ENCODE measurements at regions not wholly inside any gene's neighbourhood (a gene's known extent, or its start where the extent isn't known, plus 50 kb on each side); places are given as distances from the start of the nearest gene placed in this dataset.

- TF ChIP-seq CTCF (IDR thresholded peaks at IDR 0.05): no peak
- Histone ChIP-seq H3K9me3 (no peaks in the 10 kb centered on the region), H3K4me3 (no peak overlapping the region), H3K4me1 (peaks cover 20 to 51% (median 42%) of the 10 kb centered on the region in 9 donors), H3K36me3 (no peaks in the 10 kb centered on the region), H3K27me3 (no peaks in the 10 kb centered on the region), H3K27ac (peak overlapping the region in 4 of 10 donors; percentile 82 to 89 (median 86))
- ATAC-seq (no peak), DNase-seq (no peak)
- 94 to 97% methylated on average over 6 of the region's 6 CpGs for WGBS, 2 donors
- intact Hi-C loops (cut with DNase I): no loop called here
Measured at GRCh38 chr13:40189426-40189825, 477.0 kb downstream of the FOXO1 start.

GRCh38 chr13:40189898-40190630, 476.4 kb downstream of the FOXO1 start:
- WGBS, 2 donors: 76% methylated on average over 6 of the region's 6 CpGs
- ATAC-seq: peak in 3 of 8 donors; percentile 3 to 40 (median 8)
- H3K4me1 ChIP-seq: peaks cover 20 to 57% (median 42%) of the 10 kb centered on the region in 9 donors

GRCh38 chr13:40190641-40191100, 475.8 kb downstream of the FOXO1 start:
- Histone ChIP-seq H3K27ac (peak overlapping the region; percentile 32 to 89 (median 78)), H3K36me3 (no peaks in the 10 kb centered on the region), H3K4me3 (no peak overlapping the region), H3K27me3 (no peaks in the 10 kb centered on the region), H3K9me3 (no peaks in the 10 kb centered on the region), H3K4me1 (peaks cover 20 to 55% (median 42%) of the 10 kb centered on the region in 9 donors)
- 7 to 9% methylated on average over 5 of the region's 5 CpGs for WGBS, 2 donors
- intact Hi-C loops (cut with DNase I): loop anchor here in 5 of 10 donors (5.0 to 10.0 kb wide), 9 partner anchors 38 to 492 kb away; partner anchors contain the start of gene FOXO1 (in 2 of the 5)
- ATAC-seq (peak; percentile 42 to 64 (median 56)), DNase-seq (no peak)
- TF ChIP-seq CTCF (IDR thresholded peaks at IDR 0.05): no peak

More at GRCh38 chr13:40189898-40190630, 476.4 kb downstream of the FOXO1 start:
- intact Hi-C loops (cut with DNase I): loop anchor here in 5 of 10 donors (5.0 to 10.0 kb wide), 9 partner anchors 38 to 492 kb away; partner anchors contain the start of gene FOXO1 (in 2 of the 5)
- Histone ChIP-seq H3K36me3 (no peaks in the 10 kb centered on the region), H3K27ac (peak overlapping the region; percentile 33 to 89 (median 78)), H3K9me3 (no peaks in the 10 kb centered on the region), H3K4me3 (no peak overlapping the region), H3K27me3 (no peaks in the 10 kb centered on the region)
- TF ChIP-seq CTCF (IDR thresholded peaks at IDR 0.05): no peak
- DNase-seq: no peak

GRCh38 chr13:40191186-40191980, 475.1 kb downstream of the FOXO1 start:
- ATAC-seq (peak in 1 of 8 donors; percentile 21), DNase-seq (no peak)
- Histone ChIP-seq H3K4me1 (peaks cover 20 to 55% (median 42%) of the 10 kb centered on the region in 9 donors), H3K9me3 (no peaks in the 10 kb centered on the region), H3K4me3 (no peak overlapping the region), H3K27me3 (no peaks in the 10 kb centered on the region), H3K36me3 (no peaks in the 10 kb centered on the region), H3K27ac (peak overlapping the region; percentile 32 to 89 (median 78))
- no peak for TF ChIP-seq CTCF (IDR thresholded peaks at IDR 0.05)
- WGBS, 2 donors: 16 to 27% methylated on average over 7 of the region's 7 CpGs
- intact Hi-C loops (cut with DNase I): loop anchor here in 5 of 10 donors (5.0 to 10.0 kb wide), 9 partner anchors 39 to 491 kb away; partner anchors contain the start of gene FOXO1 (in 2 of the 5)

All from heart right ventricle (tissue), 16 donors.